HG03108 (cell line): ENCODE measurements at regions not wholly inside any gene's neighbourhood (a gene's known extent, or its start where the extent isn't known, plus 50 kb on each side); places are given as distances from the start of the nearest gene placed in this dataset.
"Not testable (repeated sequence)": the region's sequence is repeated elsewhere in the genome, so short reads cannot be mapped to it uniquely, and the experiment has no call there.

Source experiments
- ATAC-seq: cut with Tn5 transposase; IDR thresholded peaks from one replicate; pipeline ENCODE4 v1.9.1; 2021; ENCODE audit warnings: moderate library complexity; ENCODE audit not compliant: unreplicated experiment

DNA sequence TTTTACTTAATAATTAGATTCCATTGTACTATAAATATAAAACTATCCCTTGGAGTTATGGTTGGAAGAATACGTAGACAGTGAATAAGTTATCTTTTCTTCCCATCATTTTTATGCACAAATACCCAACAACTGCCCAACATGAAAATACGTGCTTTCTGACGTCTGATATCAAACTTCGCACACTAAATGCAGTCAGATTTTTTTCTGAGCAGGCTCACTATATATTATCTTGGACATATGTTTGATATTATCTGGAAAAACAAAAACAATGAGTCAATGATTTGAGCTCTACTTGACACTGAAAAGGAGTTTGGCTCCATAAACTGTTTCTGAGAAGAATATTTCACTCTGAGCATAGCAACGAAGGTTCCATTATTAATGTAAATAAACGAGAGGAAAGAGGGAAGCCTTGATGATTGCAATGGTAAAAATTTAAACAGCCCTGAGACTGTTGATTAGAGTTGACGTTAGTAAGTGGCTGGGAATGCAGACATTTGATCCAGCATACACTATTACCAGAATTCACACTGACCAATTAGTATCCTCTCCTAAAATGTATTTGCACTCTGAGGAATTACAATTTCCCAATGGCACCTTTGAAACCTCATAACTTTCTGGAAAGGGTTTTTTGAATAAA lies 1090.0 kb downstream of the EPHA7 start:
- no peak for ATAC-seq

DNA sequence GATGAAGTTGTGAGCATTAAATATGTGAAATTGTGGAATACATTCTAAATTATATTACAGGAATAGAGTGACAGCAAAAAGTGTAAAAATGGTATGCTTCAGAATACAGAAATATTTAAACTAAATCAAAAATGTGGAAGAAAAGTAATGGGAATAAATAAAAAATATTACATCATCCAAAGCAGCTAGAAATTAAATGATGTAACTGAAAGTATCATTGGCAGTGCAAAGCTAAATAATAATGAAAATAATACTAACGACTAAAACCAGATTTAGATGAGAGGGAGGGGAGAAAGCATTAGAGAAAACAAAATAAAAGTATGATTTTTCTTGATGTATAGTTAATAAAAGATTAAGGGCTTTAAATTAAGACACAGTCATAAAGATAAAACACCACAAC lies 1104.0 kb downstream of the EPHA7 start:
- no peak for ATAC-seq

DNA sequence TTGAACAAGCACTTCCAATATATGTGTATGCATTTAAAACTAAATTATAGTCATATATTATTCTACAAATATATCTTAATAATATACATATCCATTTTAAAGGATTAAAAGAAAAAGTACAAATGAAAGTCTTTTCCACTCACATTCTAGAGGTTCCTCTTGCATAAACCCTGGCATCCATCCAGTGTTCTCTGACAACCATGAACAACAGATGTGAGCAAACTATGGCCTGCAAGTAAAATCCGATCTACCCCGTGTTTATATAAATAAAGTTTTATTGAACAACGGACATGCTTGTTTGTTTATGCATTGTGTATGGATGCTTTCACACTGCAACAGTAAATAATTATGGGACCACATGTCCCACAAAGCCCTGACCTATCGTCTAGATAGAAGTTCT lies 1122.3 kb downstream of the EPHA7 start:
- ATAC-seq, result no peak

DNA sequence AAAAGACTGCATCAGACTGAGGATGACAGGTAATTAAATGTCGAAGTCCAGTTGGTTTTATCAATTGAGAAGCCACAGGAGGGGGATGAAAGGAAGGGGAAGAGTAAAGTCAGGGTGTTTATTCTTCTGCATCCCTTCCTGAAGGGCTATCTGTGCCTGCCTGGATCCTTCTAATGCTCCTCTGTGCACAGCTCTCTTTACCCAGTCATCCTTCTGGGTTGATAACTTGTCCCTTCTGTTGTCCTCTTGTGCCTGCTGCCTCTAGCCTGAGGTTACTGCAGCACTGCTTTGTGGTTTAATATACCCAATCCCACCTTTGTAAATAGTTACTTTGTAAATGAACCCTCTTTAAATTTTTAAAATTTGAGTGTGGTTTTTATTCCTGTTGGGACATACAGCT lies 1127.3 kb downstream of the EPHA7 start:
- no peak for ATAC-seq

DNA sequence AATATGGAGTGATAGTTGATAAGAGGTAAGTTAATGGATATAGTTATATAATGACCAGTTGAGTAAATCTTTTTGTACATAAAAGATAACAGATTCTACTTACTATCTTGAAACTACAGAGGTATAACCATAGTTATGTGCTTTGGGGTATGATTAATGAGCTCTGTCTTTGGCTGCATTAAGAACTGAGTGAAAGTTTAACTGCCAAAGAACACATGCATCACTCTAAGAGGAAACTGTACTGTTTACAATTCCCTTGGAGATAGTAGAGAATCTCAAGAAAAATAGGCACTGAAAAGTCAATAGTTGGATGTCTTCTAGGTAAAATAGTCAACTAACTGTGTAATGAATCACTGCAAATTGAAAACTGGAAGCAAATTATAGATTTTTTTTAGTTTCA lies 1129.5 kb downstream of the EPHA7 start:
- ATAC-seq, result no peak

DNA sequence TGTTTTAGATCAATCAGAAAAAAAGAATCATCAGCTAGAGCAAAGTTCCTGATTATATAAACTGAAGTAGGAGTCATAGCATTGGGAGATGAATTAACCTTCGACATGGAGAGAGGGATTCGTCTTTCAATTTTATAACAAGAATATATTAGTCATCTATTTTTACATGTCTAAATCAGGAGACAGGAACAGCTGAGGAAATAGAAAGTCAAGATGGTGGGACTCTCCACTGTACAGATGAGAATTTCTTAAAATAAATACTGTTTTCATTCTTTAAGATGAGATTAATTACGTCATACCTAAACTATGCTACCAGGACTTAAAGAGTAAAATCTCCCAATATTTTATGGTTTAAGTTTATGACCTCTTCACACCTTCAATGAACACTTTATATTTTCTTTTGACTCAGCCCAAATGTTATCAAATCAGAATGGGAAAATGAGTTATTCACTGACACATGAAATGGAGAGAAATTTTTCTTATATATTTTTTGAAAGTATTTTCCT lies 1137.7 kb downstream of the EPHA7 start:
- no peak for ATAC-seq

DNA sequence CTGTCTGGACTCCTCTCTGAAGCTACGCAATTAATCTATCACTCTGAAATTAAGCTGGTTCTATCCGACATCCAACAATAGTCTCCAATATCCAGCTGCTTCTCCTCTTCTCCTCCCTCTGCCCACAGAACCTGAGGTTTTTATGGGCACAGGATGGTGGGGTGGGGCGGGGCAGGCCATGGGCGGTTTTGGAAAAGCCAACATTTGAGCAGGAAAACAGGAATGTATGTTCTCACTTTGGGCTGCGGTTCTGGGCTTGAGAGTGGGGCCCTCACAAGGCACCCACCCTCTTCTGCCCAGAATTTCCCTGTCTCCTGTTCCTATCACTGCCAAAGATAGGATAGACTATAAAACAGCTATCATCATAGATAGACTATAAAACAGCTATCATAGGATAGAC lies 1144.2 kb downstream of the EPHA7 start:
- ATAC-seq, result no peak

DNA sequence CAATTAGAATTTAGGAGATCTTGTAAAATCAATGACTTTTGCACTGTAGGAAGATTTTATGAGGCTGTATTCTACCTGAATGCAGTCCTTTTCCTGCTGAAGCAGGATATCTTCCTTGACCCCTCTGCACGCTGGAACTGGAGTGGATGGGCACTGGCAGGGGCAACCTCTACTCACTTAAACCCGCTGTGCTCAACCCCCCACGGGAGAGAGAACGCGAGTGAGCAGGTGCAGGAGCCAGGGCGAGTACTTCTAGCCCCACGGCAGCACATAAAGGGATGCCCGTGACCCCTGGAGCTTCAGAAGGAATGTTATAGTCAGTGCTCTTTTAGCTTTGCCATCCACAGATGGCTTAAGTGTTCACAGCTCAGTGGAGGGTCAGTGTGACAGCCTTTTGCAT lies 1144.8 kb downstream of the EPHA7 start:
- no peak for ATAC-seq

DNA sequence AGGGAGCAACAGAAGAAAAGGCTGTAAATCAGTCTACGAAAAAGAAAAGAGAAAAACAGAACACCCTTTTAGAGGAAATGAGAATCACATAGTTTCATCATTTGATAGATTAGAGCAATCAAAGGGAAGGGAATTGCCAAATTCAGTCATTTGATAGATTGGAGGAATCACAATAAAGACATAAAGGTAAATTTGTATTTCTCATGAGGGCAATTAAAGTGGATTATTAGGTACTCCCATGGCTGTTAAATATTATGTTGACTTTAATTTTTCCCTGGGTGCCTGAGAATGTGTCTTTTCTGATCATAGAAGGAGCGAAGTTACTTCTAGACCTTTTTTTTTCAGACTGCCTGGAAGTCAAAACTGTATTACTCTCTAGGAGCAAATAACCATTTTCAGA lies 1145.7 kb downstream of the EPHA7 start:
- no peak for ATAC-seq

DNA sequence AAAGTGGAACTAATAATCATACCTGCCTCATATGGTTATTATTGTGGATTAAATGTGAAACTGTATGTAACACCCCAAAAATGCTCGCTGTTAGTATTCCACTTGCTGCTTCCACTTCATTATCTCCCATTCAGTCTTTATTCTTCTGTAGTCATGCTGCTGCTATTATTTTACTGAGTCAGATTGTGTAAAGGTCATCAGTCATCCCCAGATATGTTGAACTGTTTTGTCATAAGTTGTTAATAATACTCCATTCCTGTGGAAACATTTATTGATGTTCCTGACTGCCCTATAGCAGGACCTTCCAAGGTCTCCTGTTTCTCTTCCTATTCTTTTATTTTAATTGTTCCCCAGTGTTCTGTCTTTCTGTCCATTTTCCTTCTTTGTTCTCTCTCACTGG lies 1148.3 kb downstream of the EPHA7 start:
- ATAC-seq, result no peak

DNA sequence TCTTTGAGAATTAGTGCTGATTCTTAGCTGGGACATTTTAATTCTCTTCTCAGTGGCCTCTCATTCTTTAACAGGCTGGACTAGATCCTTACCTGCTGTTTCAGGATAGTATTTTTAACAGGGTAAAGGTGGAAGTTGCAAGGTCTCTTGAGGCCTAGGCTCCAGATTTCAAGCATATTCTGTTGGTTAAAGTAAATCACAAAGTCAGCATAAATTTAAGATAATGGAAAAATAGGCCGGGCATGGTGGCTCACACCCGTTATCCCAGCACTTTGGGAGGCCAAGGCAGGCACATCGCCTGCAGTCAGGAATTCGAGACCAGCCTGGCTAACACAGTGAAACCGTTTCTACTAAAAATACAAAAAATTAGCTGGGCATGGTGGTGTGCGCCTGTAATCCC lies 1149.0 kb downstream of the EPHA7 start:
- ATAC-seq, result no peak

DNA sequence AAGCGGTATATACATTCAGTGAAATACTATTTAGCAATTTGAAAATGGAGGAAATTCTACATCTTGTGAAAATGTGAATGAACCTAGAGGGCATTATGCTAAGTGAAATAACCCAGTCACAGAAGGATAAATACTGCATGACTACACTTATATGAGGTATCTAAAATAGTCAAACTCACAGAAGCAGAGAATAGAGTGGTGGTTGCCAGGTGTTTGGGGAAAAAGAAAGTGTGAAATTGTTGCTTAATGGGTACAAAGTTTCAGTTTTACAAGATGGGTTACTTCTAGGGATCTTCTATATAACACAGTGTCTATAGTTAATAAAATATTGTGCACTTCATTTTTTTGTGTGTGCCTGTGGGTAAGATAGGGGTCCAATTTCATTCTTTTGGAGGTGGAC lies 1152.0 kb downstream of the EPHA7 start:
- no peak for ATAC-seq

DNA sequence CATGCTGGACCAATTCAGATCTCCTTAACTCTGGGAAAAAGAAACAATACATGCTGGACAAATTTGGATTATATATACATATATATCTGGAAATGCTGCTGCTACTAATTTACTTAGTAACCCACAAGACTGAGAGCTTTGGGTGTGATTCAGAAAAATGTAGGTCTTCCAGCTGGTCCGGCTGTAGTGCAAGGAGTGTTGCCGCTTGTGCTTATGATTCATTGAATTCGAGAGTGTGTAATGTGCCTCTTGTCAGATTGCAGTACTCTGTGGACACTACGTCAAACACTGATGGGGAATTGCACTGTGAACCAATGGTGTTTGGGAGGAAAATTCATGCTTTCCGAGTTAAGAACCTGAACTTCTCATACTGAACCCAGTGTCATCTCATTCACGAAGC lies 1155.5 kb downstream of the EPHA7 start:
- ATAC-seq, result no peak

DNA sequence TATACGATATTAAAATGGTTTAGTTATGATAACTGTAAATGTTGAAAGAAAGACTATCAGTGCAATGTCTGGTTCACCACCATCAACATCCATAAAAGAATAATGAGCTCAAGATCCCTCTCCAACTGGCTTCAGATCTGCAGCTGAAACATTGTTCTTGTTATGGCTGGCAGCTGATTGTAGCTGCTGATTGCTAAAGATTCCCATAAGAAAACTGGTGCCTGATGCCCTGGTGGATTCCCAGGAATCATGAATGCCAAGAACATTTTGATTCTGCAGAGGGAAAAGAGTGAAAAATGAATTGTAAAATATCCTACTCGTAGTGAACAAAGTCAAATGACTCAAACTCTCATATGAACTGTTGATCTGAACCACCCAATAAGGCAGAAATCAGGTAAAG lies 1160.2 kb downstream of the EPHA7 start:
- ATAC-seq, result no peak

DNA sequence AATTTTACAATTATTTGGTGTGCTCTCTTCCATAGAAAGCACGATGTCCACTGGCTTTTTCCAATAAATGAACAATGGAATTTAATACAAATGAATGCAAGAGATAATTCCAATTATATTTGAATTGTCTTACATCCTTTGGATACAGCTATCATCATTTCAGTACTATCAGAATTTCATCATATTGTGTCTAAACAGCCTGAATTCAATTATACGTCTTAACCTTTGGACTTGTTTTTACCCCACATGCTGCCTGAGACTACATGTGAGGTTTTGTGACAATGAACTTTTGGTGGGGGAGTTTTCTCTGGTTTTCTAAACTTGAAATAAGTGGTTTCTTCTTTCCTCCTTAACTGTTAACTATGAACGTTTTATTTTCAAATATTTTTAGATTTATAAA lies 1176.0 kb downstream of the EPHA7 start:
- ATAC-seq, result no peak

DNA sequence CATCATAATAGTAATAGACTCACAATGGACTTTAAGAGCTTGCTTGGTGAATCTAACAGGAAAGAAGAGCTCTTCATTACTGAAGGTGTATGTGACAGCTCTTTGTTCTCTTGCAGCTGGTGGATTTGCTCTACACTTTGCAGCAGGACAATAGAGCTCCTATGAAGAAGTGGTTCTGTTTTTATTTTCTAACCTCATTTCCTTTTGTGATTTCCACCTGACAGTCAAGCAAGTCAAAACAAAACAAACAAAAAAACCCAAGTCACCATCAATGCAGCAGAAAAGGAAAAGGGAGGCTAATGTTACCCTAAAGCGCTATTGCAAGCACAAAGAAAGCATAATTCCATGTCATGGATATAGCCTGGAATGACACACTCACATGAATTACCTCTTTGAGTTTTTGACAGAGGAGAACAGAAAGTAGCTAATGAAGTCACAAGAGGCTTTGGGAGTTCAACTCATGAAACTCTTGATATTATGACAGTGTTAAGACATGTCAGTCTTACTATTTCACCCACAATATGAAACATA lies 1188.1 kb downstream of the EPHA7 start:
- ATAC-seq, result no peak

DNA sequence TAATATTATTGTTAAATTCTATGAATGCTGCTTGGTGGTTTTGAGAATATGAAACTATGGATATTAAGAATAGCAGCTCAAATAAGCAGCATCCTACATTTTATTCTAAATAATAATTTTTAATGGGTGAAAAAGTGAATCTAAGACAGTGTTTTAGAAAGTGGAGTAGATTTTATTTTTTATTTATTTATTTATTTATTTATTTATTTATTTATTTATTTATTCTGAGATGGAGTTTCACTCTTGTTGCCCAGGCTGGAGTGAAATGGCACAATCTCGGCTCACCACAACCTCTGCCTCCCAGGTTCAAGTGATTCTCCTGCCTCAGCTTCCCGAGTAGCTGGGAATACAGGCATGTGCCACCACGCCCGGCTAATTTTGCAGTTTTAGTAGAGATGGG lies 1199.4 kb downstream of the EPHA7 start:
- ATAC-seq, result not testable (repeated sequence)

DNA sequence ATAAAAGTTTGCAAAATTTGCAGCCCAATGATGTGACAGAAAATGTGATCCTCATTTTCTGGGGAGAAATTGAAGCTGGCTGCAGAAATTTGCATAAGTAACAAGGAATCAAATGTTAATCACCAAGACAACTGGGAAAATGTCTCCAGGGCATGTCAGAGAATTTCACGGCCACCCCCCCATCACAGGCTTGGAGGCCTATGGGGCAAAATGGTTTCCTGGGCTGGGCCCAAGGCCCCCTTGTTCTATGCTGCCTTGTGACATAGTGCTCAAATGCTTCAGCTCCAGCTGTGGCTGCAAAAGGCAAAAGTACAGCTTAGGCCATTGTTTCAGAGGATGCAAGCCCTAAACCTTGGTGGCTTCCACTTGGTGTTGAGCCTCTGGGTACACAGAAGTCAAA lies 1202.6 kb downstream of the EPHA7 start:
- no peak for ATAC-seq

DNA sequence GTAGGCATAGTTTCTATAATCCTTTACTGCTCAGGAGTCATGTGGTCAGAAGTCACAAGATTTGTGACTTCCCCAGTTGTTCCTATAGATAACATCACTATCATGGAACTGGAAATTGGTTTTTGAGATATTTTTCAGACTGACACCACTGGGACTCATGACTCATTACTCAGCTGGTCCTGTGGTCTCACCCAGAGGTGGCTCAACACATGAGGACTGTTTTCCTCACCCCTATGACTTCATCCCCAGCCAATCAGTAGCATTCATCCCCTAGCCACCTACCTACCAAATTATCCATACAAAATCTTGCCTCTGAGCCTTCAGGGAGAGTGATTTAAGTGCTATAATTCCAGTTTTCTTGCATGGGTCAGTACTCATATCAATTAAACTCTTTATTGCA lies 1217.7 kb downstream of the EPHA7 start:
- no peak for ATAC-seq

DNA sequence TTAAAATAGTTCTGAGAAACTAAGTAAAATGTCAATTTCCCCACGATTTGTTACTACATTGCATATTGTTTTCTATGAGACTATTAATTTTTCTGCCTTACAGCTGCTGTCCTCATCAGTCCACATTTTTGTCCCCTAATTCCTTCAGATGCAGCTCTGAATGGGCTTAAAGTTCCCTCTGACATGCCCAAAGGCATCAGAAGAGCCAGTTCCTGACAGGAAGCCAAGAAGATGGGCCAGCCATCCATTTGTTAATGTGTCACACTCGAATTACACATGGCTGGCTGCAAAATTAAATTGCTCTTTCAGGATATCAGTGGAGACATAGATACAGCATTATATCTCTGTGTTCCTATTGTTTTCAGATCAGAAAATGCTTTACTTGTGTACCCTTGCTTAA lies 1223.0 kb downstream of the EPHA7 start:
- no peak for ATAC-seq

DNA sequence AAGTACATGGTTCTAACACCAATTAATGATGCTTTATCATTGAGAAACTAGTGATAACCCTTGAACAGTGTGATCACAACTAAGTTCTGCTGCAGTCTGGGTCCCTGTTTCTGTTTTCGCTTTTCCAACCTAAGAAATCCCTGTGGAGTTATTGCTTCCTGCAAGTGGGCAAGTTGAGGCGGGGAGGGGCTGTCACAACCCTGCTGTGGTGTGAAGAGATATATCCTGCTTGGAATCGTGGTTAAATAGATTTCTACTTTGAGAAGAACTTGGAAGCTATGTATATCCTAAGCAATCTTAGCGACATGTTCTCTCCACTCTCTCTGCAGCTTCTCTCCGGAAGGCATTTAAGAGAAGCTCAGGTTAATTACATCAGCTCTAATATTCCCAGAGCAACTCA lies 1223.6 kb downstream of the EPHA7 start:
- ATAC-seq, result no peak

DNA sequence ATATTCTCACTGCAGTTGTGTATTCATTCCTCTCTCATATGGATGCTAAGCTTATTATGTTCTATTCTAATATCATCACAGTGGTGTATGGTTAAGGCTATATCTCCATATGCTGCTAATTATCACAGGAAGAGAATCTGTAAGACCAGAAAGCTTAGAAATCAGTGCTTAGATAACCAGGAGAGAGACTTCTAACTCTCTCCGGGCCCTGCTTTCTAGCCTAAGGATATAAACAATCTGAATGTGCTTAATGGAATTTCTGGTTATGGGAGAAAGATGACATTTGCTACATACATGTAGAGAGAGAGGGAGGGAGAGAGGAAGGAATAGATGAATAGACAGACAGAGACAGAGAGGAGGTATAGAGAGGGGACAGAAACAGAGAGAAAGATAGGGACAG lies 1231.3 kb downstream of the EPHA7 start:
- no peak for ATAC-seq

DNA sequence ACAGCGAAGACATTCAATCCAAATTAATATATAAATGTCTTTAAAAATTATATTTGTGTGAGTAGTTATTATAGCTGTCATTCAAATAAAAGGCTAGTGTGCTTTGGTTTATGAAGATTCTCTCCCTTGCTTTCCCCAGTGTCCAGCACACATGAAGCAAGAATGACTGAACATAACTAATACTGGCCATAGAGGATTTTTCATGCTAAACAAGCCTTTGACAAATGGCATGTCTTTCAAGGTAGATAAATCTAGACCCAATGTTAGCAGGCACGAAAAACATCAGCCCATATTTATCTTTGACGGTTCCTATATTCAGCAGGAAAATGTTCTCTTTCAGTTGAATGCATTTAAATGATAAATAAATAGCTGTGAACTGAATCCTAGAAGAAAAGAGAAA lies 1234.4 kb downstream of the EPHA7 start:
- ATAC-seq, result no peak
